NCI-H1436 (cell line): ENCODE measurements at regions not wholly inside any gene's neighbourhood (a gene's known extent, or its start where the extent isn't known, plus 50 kb on each side); places are given as distances from the start of the nearest gene placed in this dataset.
"Not testable (repeated sequence)": the region's sequence is repeated elsewhere in the genome, so short reads cannot be mapped to it uniquely, and the experiment has no call there.

Source experiments
- DNase-seq: peaks from one replicate; lab custom pipeline; 2025; lab: John Stamatoyannopoulos, UW

GRCh38 chr7:65621580-65622201 is 248.0 kb downstream of the ZNF92 start:
- peak; percentile 2 for DNase-seq

GRCh38 chr7:65631236-65631635 is 241.6 kb upstream of the VKORC1L1 start:
- not testable (repeated sequence) for DNase-seq

- DNase-seq = not testable (repeated sequence)
Measured at GRCh38 chr7:65633587-65634404, 239.1 kb upstream of the VKORC1L1 start.

GRCh38 chr7:65638918-65639317 is 234.0 kb upstream of the VKORC1L1 start:
- DNase-seq = not testable (repeated sequence)

- DNase-seq = not testable (repeated sequence)
Measured at GRCh38 chr7:65639717-65640116, 233.2 kb upstream of the VKORC1L1 start.

- DNase-seq = not testable (repeated sequence)
Measured at GRCh38 chr7:65643498-65643897, 229.4 kb upstream of the VKORC1L1 start.

GRCh38 chr7:65647153-65647964 is 225.5 kb upstream of the VKORC1L1 start:
- not testable (repeated sequence) for DNase-seq

GRCh38 chr7:65651174-65651573 is 221.7 kb upstream of the VKORC1L1 start:
- not testable (repeated sequence) for DNase-seq

GRCh38 chr7:65651826-65652592 is 220.9 kb upstream of the VKORC1L1 start:
- DNase-seq = not testable (repeated sequence)

GRCh38 chr7:65652669-65653068 is 220.2 kb upstream of the VKORC1L1 start:
- not testable (repeated sequence) for DNase-seq

- DNase-seq = not testable (repeated sequence)
Measured at GRCh38 chr7:65656494-65657188, 216.2 kb upstream of the VKORC1L1 start.

- DNase-seq = not testable (repeated sequence)
Measured at GRCh38 chr7:65683362-65683761, 189.5 kb upstream of the VKORC1L1 start.

- not testable (repeated sequence) for DNase-seq
Measured at GRCh38 chr7:65699026-65699714, 173.7 kb upstream of the VKORC1L1 start.

- DNase-seq = not testable (repeated sequence)
Measured at GRCh38 chr7:65699715-65700356, 173.0 kb upstream of the VKORC1L1 start.

GRCh38 chr7:65719123-65719798 is 153.6 kb upstream of the VKORC1L1 start:
- not testable (repeated sequence) for DNase-seq

GRCh38 chr7:65722361-65722792 is 150.5 kb upstream of the VKORC1L1 start:
- peak; percentile 62 for DNase-seq

- DNase-seq = not testable (repeated sequence)
Measured at GRCh38 chr7:65727182-65727581, 145.7 kb upstream of the VKORC1L1 start.

GRCh38 chr7:65731129-65731528 is 141.7 kb upstream of the VKORC1L1 start:
- no peak for DNase-seq

- no peak for DNase-seq
Measured at GRCh38 chr7:65731562-65732035, 141.3 kb upstream of the VKORC1L1 start.
